Osteoblast (primary cell): ENCODE measurements at regions not wholly inside any gene's neighbourhood (a gene's known extent, or its start where the extent isn't known, plus 50 kb on each side); places are given as distances from the start of the nearest gene placed in this dataset.

Experiments
- DNase-seq: peaks from one replicate; pipeline ENCODE4 v3.0.0; 2011; ENCODE audit warnings: low spot score, mixed read lengths; ENCODE audit not compliant: insufficient read length; ENCODE audit errors: missing footprints
- H2AFZ ChIP-seq: 2 replicates; pipeline ENCODE4 v1.6.0; 2011; ENCODE audit warnings: mild to moderate bottlenecking, low read length
- H3K27ac ChIP-seq: 2 replicates; pipeline ENCODE4 v1.5.1; 2011; ENCODE audit warnings: mild to moderate bottlenecking, low read depth, low read length, moderate library complexity
- H3K27me3 ChIP-seq: 2 replicates; pipeline ENCODE4 v1.6.0; 2012; ENCODE audit warnings: mild to moderate bottlenecking, control low read depth, inconsistent platforms, low read length, moderate library complexity; ENCODE audit not compliant: insufficient read depth
- H3K36me3 ChIP-seq: 2 replicates; pipeline ENCODE4 v1.5.1; 2011; ENCODE audit warnings: mild to moderate bottlenecking, low read length, control low read depth, moderate library complexity; ENCODE audit not compliant: insufficient read depth
- H3K4me1 ChIP-seq: 2 replicates; pipeline ENCODE4 v1.5.1; 2011; ENCODE audit warnings: mild to moderate bottlenecking, low read length, control low read depth, moderate library complexity; ENCODE audit not compliant: insufficient read depth
- H3K4me2 ChIP-seq: 2 replicates; pipeline ENCODE4 v1.6.0; 2011; ENCODE audit warnings: mild to moderate bottlenecking, low read length; ENCODE audit not compliant: insufficient read depth
- H3K4me3 ChIP-seq: fragments of 200-600 bp; sonication (generic); 3 replicates; pipeline ENCODE4 v1.5.1; 2012; ENCODE audit warnings: mild to moderate bottlenecking, low read length, inconsistent platforms; ENCODE audit not compliant: insufficient read depth
- H3K79me2 ChIP-seq: 2 replicates; pipeline ENCODE4 v1.6.0; 2012; ENCODE audit warnings: mild to moderate bottlenecking, low read length, control low read depth, inconsistent platforms; ENCODE audit not compliant: insufficient read depth
- H3K9me3 ChIP-seq: 2 replicates; pipeline ENCODE4 v1.5.1; 2011; ENCODE audit warnings: low read depth, low read length, control low read depth
- H4K20me1 ChIP-seq: 2 replicates; pipeline ENCODE4 v1.6.0; 2012; ENCODE audit warnings: mild to moderate bottlenecking, low read length, control low read depth; ENCODE audit not compliant: insufficient read depth
- CTCF ChIP-seq: IDR thresholded peaks from 2 replicates; pipeline ENCODE4 v1.5.1; 2011; ENCODE audit warnings: mild to moderate bottlenecking, low read depth, low read length, moderate library complexity; ENCODE audit errors: extremely low read depth

GRCh38 chr18:65974758-65975157, 223.9 kb downstream of the CDH7 start:
- Histone ChIP-seq H3K4me2 (no peak overlapping the region), H4K20me1 (no peaks in the 10 kb centered on the region), H3K4me1 (no peaks in the 10 kb centered on the region), H2AFZ (no peak overlapping the region), H3K9me3 (no peaks in the 10 kb centered on the region), H3K4me3 (no peak overlapping the region), H3K79me2 (no peaks in the 10 kb centered on the region), H3K27me3 (no peaks in the 10 kb centered on the region), H3K36me3 (no peaks in the 10 kb centered on the region), H3K27ac (no peak overlapping the region)
- no peak for DNase-seq
- no peak for TF ChIP-seq CTCF

DNA sequence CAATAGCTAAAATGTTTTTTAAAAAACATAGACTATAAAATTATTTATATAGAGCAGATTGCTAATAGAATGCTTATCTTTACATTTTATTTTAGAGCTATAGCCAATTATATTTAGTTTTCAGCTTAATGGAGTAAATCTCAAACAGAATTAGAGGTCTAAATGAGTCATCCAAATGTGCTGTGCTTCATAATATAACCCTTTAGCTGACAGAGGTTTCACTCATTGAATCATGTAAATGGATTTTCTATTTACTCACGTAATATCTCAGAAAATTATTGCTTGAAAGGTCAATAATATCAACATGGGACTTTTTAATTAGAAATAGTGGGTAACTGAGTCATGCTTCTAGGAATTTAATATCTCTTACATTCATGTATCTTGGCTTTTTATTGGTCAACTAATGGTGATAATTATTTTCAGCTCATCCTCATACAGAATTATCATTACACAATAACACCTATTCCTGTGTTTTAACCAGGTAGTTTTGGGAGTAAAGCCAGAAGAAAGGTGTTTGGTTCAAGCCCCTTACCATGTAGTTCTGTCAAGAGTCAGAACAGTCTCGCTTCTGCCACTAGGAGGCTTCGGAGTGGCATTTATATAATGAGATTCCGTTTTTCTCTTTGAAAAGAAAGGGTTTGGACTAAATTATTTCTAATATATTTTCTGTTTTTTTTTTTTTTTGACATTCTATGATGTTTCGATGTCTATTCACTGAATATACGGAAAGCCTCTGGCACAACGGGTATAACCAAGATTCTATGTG, 217.6 kb downstream of the CDH7 start:
- Histone ChIP-seq H3K36me3 (no peaks in the 10 kb centered on the region), H2AFZ (no peak overlapping the region), H4K20me1 (no peaks in the 10 kb centered on the region), H3K79me2 (no peaks in the 10 kb centered on the region), H3K27ac (no peak overlapping the region), H3K4me1 (no peaks in the 10 kb centered on the region), H3K4me2 (no peak overlapping the region), H3K4me3 (no peak overlapping the region), H3K9me3 (no peaks in the 10 kb centered on the region), H3K27me3 (no peaks in the 10 kb centered on the region)
- no peak for DNase-seq
- TF ChIP-seq CTCF = no peak

GRCh38 chr18:65955747-65956146, 204.9 kb downstream of the CDH7 start:
- no peaks in the 10 kb centered on the region for H3K27me3 ChIP-seq
- peaks cover 6% of the 10 kb centered on the region for H3K9me3 ChIP-seq
- H2AFZ ChIP-seq = no peak overlapping the region
- H3K4me3 ChIP-seq = no peak overlapping the region
- TF ChIP-seq CTCF = no peak
- DNase-seq = no peak
- H4K20me1 ChIP-seq = no peaks in the 10 kb centered on the region
- no peaks in the 10 kb centered on the region for H3K79me2 ChIP-seq
- H3K27ac ChIP-seq = no peak overlapping the region
- no peak overlapping the region for H3K4me2 ChIP-seq
- H3K4me1 ChIP-seq = no peaks in the 10 kb centered on the region
- no peaks in the 10 kb centered on the region for H3K36me3 ChIP-seq

- TF ChIP-seq CTCF = no peak
- no peak for DNase-seq
- Histone ChIP-seq H3K9me3 (peaks cover 6% of the 10 kb centered on the region), H3K79me2 (no peaks in the 10 kb centered on the region), H2AFZ (no peak overlapping the region), H3K4me1 (no peaks in the 10 kb centered on the region), H4K20me1 (no peaks in the 10 kb centered on the region), H3K4me2 (no peak overlapping the region), H3K36me3 (no peaks in the 10 kb centered on the region), H3K27ac (no peak overlapping the region), H3K27me3 (no peaks in the 10 kb centered on the region), H3K4me3 (no peak overlapping the region)
These were observed 203.6 kb downstream of the CDH7 start for GRCh38 chr18:65954372-65954771.
